DMS53 treated with DMSO at 0.1 percent for 48 hours (cell line): ENCODE measurements at regions not wholly inside any gene's neighbourhood (a gene's known extent, or its start where the extent isn't known, plus 50 kb on each side); places are given as distances from the start of the nearest gene placed in this dataset.
"Not testable (repeated sequence)": the region's sequence is repeated elsewhere in the genome, so short reads cannot be mapped to it uniquely, and the experiment has no call there.

Source experiments
- DNase-seq: peaks from one replicate; lab custom pipeline; 2025; ENCODE audit not compliant: unreplicated experiment; lab: John Stamatoyannopoulos, UW

DNA sequence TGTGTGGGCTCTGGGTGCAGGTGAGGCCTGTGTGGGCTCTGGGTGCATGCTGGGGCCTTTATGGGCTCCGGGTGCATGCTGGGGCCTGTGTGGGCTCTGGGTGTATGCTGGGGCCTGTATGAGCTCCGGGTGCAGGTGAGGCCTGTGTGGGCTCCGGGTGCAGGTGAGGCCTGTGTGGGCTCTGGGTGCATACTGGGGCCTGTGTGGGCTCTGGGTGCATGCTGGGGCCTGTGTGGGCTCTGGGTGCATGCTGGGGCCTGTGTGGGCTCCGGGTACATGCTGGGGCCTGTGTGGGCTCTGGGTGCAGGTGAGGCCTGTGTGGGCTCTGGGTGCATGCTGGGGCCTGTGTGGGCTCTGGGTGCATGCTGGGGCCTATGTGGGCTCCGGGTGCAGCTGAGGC lies 80.5 kb upstream of the ACKR3 start:
- DNase-seq: not testable (repeated sequence)

DNA sequence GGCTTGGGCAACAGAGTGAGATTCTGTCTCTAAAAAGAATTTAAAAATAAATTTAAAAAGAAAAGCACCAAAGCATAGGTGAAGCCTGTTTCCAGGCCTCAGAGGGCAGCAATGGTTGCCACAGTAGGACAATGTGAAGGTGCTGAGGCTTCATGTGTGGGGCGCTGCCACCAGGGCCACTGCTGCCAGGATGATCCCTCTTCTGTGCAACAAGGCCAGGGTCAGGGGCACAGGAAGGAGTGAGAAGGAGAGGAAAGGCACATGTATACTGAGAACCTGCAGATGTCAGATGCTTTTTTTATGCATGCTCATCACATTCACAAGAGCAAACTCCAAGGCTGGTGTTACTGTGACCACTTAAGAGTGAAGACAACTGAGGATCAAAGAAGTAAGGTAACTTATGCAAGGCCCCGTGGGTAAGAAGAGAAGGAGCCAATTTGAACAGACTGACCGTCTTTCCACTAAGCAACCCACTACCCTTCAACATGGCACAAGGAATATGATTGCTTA lies 79.7 kb upstream of the ACKR3 start:
- DNase-seq: no peak

DNA sequence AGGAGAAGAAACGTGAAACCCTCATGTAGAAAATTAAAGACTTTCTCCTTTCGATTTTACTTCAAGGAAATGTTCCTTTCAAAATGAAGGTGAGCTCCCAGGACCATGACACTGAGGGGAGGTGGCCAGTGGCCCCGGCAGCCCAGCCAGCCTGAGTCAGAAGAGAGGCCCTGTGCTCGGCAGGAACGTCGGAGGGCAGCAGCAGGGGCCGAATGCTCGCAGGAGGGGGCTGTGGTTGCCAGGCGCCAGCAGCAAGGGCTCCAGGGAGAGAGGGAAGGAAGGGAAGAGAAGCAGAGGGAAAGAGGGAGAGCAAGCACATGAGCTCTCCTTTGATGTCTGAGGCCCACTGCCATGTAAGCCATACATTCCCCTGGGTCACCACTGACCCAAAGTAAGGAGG lies 73.3 kb upstream of the ACKR3 start:
- no peak for DNase-seq

DNA sequence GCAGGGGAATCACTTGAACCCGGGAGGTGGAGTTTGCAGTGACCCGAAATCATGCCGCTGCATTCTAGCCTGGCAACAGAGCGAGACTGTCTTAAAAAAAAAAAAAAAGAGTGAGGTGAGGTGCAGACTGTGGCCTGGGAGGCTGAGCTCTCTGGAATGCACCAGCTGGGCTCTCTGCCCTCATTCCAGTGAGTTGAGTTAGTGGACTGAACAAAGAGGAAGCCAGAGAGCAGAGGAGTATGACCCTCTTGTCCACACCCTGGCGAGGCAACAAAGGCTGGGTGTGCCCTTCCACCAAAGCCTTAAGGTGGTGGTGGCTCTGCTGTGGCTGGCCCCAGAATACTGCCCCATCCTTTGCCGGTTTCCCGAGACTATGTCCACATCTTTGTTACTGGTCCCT lies 71.3 kb upstream of the ACKR3 start:
- DNase-seq: no peak

DNA sequence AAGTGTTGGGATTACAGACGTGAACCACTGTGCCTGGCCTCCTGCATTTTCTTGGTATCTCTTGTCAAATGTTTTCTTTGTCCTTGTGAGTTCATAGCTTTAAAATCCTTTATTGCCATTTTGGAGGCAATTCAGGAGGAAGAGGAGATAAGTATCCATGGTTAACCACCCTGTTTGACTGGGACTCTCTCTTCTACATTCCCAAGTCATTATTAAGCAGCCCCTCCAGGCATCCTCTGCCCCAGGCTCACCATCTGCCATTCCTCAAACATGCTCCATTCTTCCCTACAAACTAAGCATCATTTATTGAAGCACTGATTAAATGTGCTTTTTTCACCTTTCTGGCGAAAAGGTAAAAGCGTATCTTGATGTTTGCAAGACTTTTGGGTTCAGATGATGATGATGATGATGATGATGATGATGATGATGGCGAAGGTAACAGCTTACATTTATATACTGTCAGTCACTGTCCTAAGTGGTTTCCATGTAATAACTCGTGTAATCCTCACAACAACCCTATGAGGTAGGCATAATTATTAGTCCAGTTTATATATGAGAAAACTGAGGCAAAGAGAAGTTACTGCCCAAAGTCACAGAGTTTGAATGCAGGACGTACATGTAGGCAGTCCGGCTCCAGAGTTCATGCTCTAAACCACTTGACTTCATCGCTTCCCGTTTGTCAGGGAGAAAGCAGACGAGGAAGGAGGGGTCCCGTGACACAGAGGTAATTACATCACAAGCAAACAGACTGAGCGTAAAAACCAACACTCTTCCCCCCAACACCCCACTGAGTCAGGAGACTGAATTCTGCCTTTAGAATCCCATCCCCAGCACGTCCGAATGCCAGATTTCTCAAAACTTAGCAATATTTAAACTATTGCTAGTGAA lies 69.7 kb upstream of the ACKR3 start:
- no peak for DNase-seq

DNA sequence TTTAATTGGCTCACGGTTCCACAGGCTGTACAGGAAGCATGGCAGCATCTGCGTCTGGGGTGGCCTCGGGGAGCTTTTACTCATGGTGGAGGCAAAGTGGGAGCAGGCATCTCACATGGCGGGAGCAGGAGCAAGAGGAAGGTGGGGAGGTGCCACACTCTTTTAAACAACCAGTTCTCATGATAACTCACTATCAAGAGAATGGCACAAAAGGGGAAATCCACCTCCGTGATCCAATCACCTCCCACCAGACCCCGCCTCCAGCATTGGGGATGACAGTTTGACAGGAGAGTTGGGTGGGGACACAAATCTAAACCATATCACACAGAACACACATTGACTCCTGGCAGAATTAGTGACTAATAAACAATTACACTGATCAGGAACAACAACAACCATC lies 68.6 kb upstream of the ACKR3 start:
- no peak for DNase-seq

DNA sequence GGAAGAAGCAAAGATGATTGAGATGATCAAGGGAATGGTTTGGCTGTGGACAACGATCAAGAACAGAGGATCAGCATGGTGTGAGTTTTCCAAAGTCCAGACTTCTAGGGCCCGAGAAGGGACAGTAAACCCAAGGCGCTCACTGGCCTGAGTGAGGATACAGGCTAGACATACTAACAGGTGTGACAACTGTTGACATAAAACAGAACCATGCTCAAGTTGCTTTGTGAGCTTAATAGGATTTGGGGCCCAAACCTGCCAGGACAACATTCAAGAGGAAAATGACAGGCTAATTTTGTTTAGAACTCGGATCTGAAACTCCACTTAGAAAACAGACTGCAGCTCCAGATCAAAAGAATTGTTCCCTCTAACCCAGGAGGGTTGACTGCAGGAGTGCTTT lies 68.1 kb upstream of the ACKR3 start:
- DNase-seq: no peak

DNA sequence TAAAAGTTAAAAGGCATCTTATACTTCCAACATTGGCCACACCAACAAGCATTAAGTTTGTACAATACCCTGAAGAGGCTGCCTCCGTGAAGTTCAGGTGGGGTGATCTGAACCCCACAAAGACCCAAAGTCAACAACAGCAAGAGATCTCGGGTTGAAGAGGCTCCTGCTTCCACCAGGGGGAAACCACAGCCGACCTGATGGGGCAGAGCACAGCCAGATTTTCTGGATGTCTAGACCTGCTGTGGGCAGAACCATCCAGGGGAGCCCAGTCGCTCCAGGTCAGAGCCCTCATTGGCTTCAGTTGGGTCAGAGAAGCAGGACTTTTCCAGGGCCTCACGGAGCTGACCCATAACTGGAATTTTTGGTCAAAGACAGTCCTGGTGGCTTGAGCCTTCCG lies 66.5 kb upstream of the ACKR3 start:
- DNase-seq: no peak

DNA sequence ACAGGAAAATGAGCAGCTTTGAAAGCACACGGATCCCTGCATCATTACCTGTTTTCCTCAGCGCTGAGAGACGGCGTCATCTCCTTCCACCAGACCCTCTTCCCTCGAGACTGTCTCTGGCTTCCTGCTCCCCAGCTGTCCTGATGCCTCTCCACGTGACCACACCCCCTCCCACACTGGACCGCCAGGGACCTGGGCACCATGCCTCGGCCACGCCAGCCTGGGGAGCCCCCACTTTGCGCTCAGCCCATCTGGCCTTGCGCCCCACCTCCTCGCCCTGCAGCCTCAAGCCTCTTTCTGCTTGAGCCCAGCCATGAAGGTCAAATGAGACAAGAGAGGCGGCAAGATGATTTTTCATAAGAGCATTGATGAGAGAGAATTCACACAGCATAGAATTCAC lies 66.0 kb upstream of the ACKR3 start:
- no peak for DNase-seq

DNA sequence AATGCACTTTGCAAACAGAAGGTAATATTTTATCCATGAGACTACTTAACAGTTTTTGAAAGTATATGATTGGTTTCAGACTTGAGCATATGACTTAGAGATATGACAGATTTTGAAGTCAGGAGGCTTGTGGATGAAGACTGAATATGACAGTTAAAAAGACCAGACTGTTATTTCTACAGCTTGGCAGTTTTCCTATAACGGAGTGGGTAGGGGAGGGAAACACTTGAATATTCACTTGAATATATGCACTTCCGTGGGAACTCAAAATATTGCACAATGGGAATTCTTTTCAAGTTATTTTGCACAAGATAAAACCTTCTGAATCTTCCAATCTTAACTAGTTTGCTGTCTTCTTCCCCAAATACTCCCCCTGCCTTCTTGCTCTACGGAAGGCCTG lies 64.6 kb upstream of the ACKR3 start:
- no peak for DNase-seq

DNA sequence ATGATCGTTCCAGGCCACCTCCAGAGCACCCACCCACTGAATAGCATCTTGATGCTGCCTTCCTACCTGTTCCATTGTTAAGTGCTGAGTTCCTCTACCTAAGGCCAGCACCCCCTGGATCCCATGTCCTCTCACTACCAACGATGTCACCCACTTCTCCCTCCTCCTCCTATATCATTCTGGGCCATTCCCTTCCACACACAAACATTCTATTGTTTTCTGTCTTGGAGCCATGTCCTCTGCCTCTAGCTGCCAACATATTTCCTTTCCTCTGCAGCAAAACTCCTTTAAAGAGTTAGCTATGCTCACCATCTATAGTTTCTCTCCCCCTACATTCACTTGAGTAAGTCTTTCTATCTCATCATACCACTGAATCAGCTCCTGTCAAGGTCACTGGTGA lies 64.0 kb upstream of the ACKR3 start:
- no peak for DNase-seq

DNA sequence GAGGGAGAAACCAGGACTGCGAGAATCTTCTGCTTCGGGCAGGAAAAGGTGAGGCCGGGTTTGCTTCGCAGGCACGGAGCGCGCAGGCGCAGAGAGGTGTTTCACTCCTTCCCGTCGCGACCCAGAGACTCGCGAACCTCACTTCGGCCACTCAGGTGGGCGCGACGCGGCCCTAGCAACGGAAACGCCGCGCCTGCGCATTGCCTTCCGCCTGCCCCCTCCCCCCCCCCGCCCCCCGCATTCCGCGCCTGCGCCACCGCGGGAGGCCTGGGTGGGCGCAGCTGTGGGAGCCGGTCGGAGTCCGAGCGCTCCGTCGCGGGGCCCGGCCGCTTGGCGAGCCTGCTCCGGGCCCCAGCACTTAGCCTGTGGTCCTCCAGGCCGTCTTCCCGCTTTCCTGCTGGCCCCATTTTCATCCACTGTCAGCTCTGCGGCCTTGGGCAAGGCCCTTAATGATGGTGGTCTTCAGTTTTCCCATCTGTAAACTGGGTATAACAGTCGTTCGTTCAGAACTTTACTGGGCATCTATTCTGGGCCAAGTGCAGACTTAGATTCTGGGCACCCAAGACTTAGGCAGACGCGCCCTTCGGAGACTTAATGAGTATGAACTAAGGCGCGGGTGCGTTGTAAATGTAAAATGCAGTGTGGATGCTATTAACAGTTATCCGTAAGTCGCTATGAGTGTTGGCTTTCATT lies 62.1 kb upstream of the ACKR3 start:
- DNase-seq: no peak

DNA sequence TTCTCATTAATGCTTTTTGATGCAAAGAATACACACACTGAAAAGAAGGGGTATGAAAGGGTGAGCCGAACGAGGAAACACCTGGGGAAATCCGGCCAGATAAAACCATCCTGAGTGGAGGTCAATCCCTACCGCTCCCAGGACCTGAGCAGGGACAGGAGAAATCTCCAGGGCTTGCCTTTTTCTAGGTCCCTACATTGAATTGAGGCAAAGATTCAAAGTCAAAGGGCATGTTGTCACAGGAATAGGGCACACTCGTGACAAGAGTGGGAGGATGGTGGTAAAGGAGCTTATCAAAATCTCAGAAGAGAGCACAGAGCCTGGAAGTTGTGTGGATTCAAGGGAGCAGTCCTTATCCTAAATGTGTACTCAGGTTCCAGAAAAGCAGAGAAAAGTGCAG lies 61.2 kb upstream of the ACKR3 start:
- no peak for DNase-seq

DNA sequence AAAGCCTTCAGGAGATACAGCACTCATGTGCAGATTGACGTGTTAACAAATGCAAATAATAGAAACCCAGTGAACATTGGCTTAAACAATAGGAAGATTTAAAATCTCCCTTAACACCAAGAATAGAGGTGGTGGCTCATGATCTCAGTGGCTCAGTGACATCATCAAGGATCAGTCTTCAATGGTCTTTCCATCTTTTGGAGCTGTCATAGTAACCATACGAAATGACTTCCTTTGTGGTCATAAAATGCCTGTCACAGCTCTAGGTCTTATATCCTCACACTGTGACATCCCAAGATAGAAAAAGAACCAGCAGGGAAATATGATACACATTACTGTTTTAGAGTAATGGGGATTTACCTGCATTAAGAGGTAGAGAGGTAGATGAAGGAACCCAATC lies 59.6 kb upstream of the ACKR3 start:
- DNase-seq: no peak

DNA sequence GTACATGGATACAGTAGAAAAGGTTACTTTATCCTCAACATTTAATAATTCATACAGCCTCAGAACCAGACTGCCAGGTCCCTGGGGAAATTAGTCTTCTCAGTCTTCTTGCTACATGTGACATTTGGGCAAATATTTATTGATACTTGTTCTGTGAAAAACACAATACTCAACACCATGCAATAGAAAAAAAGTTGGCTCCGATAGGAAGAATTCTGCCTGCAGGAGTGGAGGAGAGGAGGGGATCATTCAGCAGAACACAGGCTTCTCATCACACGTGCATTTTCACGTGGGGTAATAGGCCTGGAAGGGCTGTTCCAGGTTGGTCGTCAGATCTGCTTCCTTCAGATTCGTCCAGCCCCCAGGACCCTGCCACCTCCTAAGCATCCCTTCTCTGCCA lies 58.4 kb upstream of the ACKR3 start:
- no peak for DNase-seq

DNA sequence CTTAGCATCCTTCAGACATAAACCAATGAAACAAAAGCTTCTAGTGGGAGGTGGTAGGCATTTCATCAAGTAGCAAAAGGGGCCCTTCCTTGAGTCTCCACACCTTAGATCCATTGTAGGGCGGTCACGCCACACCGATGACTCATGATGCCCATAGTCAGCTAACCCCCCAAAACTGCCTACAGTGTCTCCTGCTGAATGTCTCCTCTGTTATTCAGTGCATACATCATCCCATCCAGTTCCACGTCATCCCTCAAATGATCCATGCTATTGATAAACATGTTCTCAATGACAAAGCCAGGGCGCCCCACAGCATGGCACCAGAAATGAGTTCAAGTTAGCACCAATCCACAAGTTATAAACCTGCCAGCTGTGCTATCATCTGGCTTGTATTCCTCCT lies 57.4 kb upstream of the ACKR3 start:
- DNase-seq: no peak

DNA sequence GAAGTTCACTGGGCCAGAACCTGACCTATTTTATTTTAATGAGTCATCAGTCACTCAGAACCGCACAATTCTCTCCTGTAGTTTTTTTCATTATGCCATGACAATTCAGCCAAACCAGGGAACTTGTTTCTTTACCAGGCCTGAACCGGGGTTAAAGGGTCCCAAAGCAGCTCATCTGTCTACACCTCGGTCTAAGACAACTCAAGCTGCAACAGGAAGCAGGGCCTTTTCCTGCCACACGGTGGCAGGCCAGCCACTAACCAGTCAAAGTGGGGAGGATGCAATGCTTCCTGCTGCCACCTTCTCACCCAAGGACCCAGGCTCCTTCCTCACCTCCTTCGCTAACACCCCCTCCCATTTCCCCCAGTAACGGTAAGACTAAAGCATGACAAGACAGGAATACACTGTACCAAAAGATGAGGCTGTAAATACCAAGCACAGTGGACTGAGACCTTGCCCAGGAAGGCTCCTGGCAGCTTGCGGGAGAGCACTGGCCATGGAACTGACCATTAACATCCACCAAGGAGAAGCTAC lies 56.7 kb upstream of the ACKR3 start:
- peak; percentile 12 for DNase-seq

DNA sequence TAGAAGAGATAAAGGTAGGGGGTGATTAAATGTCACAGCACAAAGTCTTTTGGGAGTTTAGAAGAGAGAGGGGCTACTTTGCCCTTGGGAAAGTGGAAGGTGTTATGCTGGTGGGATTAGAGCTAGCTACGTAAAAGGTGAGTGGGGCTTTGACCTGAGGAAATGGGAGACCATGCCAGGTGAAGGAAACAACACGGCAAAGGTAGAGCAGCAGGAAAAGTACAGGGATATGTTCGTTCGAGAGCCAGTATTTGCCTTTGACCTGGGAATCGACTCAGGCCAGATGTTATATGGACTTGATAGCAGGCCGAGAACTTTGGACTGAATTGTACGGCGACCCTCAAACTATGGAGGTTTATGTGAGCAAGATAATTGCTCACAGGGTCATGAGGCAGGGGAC lies 55.7 kb upstream of the ACKR3 start:
- DNase-seq: no peak

DNA sequence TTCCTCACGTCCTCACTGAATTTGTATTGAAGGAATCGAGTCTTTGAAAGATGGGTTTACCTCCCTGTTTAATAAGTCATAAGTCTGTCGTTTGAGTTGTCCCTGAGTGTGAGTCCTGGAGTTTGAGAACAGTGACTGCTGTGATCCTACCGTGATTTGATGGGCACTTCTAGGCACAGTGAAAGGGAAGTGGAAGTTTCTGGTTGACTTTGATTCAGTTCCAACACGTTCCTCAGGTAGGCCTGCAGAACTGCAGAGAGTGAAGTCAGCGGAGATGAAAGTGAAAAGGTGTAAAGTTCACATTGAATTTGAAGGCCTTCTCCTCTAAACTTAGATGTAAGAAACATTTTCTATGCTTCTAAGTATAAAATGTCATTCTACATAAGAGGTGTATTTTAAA lies 52.9 kb upstream of the ACKR3 start:
- DNase-seq: no peak

DNA sequence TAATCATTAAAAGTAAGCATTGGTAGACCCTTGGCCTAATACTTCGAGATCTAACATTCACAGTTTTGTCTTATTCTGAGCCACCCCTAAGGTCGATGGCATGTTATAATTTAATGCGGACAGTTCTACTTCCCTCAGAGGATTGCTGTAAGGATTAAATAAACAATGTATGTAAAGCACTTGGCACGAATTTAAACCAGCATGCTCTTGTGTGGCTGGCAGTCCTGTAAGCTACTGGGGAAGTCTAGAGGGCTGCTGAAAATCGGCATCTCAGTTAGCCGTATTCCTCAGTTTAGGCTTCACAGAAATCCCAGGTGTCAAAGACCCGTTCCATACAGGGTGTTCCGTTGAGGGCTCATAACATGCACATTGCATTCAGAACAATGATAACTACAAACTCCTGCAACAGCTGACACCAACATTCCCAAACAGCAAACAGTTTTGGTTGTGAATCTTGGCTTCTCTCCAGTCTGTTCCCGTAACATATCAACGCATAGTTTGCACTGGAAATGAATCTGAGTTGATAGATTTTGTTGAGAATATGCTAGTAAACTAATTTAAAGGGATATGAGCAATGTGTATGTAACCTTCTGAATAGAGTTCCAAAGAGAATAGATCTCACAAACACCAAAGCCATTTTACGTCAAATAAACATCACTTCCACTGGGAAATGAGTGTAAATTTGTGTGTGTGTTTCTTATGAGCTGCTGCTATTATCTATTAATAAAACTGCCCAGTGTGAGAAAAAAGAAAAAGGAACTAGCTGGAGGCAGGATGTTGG lies 52.2 kb upstream of the ACKR3 start:
- no peak for DNase-seq
